DND-41 (cell line): ENCODE measurements at regions not wholly inside any gene's neighbourhood (a gene's known extent, or its start where the extent isn't known, plus 50 kb on each side); places are given as distances from the start of the nearest gene placed in this dataset.

ENCODE experiments used
- ATAC-seq: fragments of 200-7000 bp; cut with Tn5 transposase; 3 replicates; pipeline ENCODE4 v1.9.1; 2021; ENCODE audit warnings: low read depth; ENCODE audit not compliant: insufficient read depth
- DNase-seq: peaks from one replicate; pipeline ENCODE4 v3.0.0-alpha.2; 2020
- H2AFZ ChIP-seq: 2 replicates; pipeline ENCODE4 v1.6.0; 2012; ENCODE audit warnings: low read depth, low read length
- H3K27ac ChIP-seq: 2 replicates; pipeline ENCODE4 v1.5.1; 2012; ENCODE audit warnings: low read length, inconsistent platforms
- H3K27me3 ChIP-seq: fragments of 200-600 bp; sonication (generic); 2 replicates; pipeline ENCODE4 v1.6.0; 2012; ENCODE audit warnings: low read length, mild to moderate bottlenecking, inconsistent platforms; ENCODE audit not compliant: insufficient read depth, poor library complexity
- H3K36me3 ChIP-seq: 2 replicates; pipeline ENCODE4 v1.5.1; 2012; ENCODE audit warnings: low read length, inconsistent platforms; ENCODE audit not compliant: insufficient read depth
- H3K4me1 ChIP-seq: 2 replicates; pipeline ENCODE4 v1.5.1; 2012; ENCODE audit warnings: mild to moderate bottlenecking, low read length; ENCODE audit not compliant: insufficient read depth
- H3K4me2 ChIP-seq: 2 replicates; pipeline ENCODE4 v1.6.0; 2012; ENCODE audit warnings: mild to moderate bottlenecking, moderate library complexity, low read length, inconsistent platforms; ENCODE audit not compliant: insufficient read depth
- H3K4me3 ChIP-seq, 2 experiments: fragments of 200-600 bp in 1 of 2; shearing (Covaris generic) in 1 of 2; 2 replicates each; pipeline ENCODE4 v1.5.1; 2012 to 2016; ENCODE audit warnings: inconsistent platforms in 2 of 2, low read length in 2 of 2, mild to moderate bottlenecking in 2 of 2, low read depth in 1 of 2, moderate library complexity in 1 of 2
- H3K79me2 ChIP-seq: 2 replicates; pipeline ENCODE4 v1.6.0; 2012; ENCODE audit warnings: low read length, inconsistent platforms; ENCODE audit not compliant: insufficient read depth
- H3K9ac ChIP-seq: 2 replicates; pipeline ENCODE4 v1.6.0; 2012; ENCODE audit warnings: low read depth, mild to moderate bottlenecking, inconsistent platforms, low read length, moderate library complexity
- H3K9me3 ChIP-seq: 2 replicates; pipeline ENCODE4 v1.5.1; 2012; ENCODE audit warnings: low read length, moderate library complexity, mild to moderate bottlenecking, inconsistent platforms; ENCODE audit not compliant: insufficient read depth, severe bottlenecking
- H4K20me1 ChIP-seq: 2 replicates; pipeline ENCODE4 v1.6.0; 2012; ENCODE audit warnings: low read length; ENCODE audit not compliant: insufficient read depth
- EZH2 ChIP-seq: IDR thresholded peaks from 3 replicates; pipeline ENCODE4 v1.6.1; 2012; ENCODE audit warnings: borderline replicate concordance, low read depth, mild to moderate bottlenecking, moderate library complexity, low read length, inconsistent platforms; ENCODE audit not compliant: severe bottlenecking
- TF ChIP-seq, protein P1 (sequence below): IDR thresholded peaks from 2 replicates; pipeline ENCODE4 v1.5.1; 2012; ENCODE audit warnings: borderline replicate concordance, low read length, moderate library complexity, mild to moderate bottlenecking; ENCODE audit not compliant: poor library complexity, severe bottlenecking; ENCODE audit errors: extremely low read depth

DNA sequence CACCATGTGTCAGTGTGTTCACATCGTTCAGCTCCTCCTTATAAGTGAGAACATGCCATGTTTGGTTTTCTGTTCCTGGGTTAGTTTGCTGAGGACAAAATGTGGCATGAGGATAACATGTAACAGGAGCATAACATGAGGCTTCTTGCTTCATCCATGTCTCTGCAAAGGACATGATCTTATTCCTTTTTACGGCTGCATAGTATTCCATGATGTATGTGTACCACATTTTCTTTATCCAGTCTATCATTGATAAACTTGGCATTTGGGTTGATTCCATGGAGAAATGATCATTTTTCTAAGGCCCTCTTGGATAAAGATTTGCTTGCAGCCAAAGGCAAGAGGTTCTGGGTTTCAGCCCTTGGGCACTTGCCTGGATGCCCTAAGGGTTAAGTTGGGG lies 128.5 kb upstream of the ZEB1 start:
- ATAC-seq (no peak), DNase-seq (no peak)
- H3K4me1 ChIP-seq, result no peaks in the 10 kb centered on the region; the same call in 1 of the 2 replicates
- TF ChIP-seq EZH2, result no peak
- TF ChIP-seq, protein P1, sequence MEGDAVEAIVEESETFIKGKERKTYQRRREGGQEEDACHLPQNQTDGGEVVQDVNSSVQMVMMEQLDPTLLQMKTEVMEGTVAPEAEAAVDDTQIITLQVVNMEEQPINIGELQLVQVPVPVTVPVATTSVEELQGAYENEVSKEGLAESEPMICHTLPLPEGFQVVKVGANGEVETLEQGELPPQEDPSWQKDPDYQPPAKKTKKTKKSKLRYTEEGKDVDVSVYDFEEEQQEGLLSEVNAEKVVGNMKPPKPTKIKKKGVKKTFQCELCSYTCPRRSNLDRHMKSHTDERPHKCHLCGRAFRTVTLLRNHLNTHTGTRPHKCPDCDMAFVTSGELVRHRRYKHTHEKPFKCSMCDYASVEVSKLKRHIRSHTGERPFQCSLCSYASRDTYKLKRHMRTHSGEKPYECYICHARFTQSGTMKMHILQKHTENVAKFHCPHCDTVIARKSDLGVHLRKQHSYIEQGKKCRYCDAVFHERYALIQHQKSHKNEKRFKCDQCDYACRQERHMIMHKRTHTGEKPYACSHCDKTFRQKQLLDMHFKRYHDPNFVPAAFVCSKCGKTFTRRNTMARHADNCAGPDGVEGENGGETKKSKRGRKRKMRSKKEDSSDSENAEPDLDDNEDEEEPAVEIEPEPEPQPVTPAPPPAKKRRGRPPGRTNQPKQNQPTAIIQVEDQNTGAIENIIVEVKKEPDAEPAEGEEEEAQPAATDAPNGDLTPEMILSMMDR, result no peak
- H3K4me3 ChIP-seq, result no peak overlapping the region
- peaks cover 96% of the 10 kb centered on the region for H3K79me2 ChIP-seq
- H3K27ac ChIP-seq, result no peak overlapping the region
- no peak overlapping the region for H2AFZ ChIP-seq
- no peak overlapping the region for H3K9ac ChIP-seq
- H3K4me2 ChIP-seq, result no peak overlapping the region
- H3K9me3 ChIP-seq, result no peaks in the 10 kb centered on the region
- H4K20me1 ChIP-seq, result 0 out of 2 replicates have a peak, but pooled peaks cover 18% of the 10 kb centered on the region
- H3K27me3 ChIP-seq, result no peaks in the 10 kb centered on the region
- peaks cover 79% of the 10 kb centered on the region for H3K36me3 ChIP-seq

DNA sequence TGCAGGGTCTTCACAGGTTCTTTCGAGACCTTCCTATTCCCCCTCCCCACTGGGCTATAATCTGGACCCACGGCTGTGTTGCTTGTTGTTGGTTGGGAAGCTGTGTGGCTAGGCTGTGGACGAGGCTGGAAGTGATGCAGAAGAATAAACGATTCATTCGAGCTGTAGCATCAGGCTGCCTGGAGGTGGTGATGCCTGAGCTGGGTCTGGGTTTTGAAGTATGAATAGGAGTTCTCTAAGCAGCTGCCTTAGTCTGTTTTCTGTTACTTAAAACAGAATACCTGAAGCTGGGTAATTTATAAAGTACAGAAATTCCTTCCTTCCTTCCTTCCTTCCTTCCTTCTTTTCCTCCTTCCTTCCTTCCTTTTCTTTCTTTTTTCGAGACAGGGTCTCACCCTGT lies 126.5 kb upstream of the ZEB1 start:
- Histone ChIP-seq H3K9ac (no peak overlapping the region), H3K4me3 (no peak overlapping the region), H3K4me1 (no peaks in the 10 kb centered on the region; the same call in 1 of the 2 replicates), H3K9me3 (no peaks in the 10 kb centered on the region), H3K27me3 (no peaks in the 10 kb centered on the region), H4K20me1 (peaks cover 18% of the 10 kb centered on the region; the same call in 1 of the 2 replicates), H3K4me2 (no peak overlapping the region), H3K36me3 (peaks cover 82% of the 10 kb centered on the region), H3K79me2 (peaks cover 93% of the 10 kb centered on the region), H2AFZ (no peak overlapping the region), H3K27ac (no peak overlapping the region)
- DNase-seq (no peak), ATAC-seq (no peak)
- TF ChIP-seq, protein P1, result no peak
- no peak for TF ChIP-seq EZH2

DNA sequence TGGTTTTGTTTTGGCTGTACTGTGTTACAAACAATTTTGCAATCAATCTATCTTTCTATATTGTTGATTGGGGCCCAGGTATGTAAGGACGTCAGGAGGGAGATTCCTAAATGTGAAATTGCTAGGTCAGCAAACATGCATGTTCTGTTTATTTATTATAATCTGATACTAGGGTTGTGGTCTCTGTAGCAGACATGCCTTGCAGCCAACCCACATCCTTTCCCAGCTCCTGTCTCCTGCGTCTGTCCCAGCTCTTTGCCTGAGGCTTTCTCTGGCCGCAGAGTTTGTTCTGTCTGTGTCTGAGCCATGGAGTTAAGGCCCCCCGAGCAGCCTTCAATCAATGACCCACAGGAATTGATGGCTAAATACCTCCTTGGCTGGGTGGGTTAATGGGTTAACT lies 124.0 kb upstream of the ZEB1 start:
- TF ChIP-seq, protein P1, result no peak
- TF ChIP-seq EZH2, result no peak
- Histone ChIP-seq H3K4me2 (no peak overlapping the region), H3K9me3 (no peaks in the 10 kb centered on the region), H3K4me3 (no peak overlapping the region), H3K79me2 (peaks cover 92% of the 10 kb centered on the region), H3K36me3 (peaks cover 77% of the 10 kb centered on the region), H3K4me1 (no peaks in the 10 kb centered on the region; the same call in 1 of the 2 replicates), H3K27ac (no peak overlapping the region; the same call in 1 of the 2 replicates), H2AFZ (no peak overlapping the region), H3K9ac (no peak overlapping the region), H3K27me3 (no peaks in the 10 kb centered on the region), H4K20me1 (peaks cover 6% of the 10 kb centered on the region; the same call in 1 of the 2 replicates)
- DNase-seq (no peak), ATAC-seq (peak; percentile 67; the same call in 2 of the 3 replicates)
